Lower leg skin (tissue), 4 donors: ENCODE measurements at regions not wholly inside any gene's neighbourhood (a gene's known extent, or its start where the extent isn't known, plus 50 kb on each side); places are given as distances from the start of the nearest gene placed in this dataset.

Experiments
- DNase-seq, 2 donors: peaks; one replicate each; pipeline ENCODE4 v3.0.0-alpha.2; 2019; ENCODE audit warnings: low spot score in 2 of 2
- H3K4me3 ChIP-seq: fragments of 200-600 bp; sonication (generic); 2 replicates; pipeline ENCODE4 v1.5.1; 2017; ENCODE audit warnings: mild to moderate bottlenecking, low read depth; ENCODE audit not compliant: poor library complexity, severe bottlenecking
- CTCF ChIP-seq, 3 donors: fragments of 450-650 bp; IDR thresholded peaks; one replicate each; pipeline ENCODE4 v1.5.1; 2016; ENCODE audit warnings: antibody characterized with exemption in 3 of 3, mild to moderate bottlenecking in 3 of 3, moderate library complexity in 2 of 3
- POLR2A ChIP-seq, 2 donors: fragments of 450-650 bp; IDR thresholded peaks; one replicate each; pipeline ENCODE4 v1.6.1; 2016 to 2017; ENCODE audit warnings: antibody characterized with exemption in 2 of 2, mild to moderate bottlenecking in 1 of 2, moderate library complexity in 1 of 2
- WGBS, 2 donors: methylation state at CpG; one replicate each; pipeline ENCODE4 v1.1.5; 2018; 5-methylcytosine and 5-hydroxymethylcytosine counted together
- intact Hi-C: fragments of 100-400 bp; cut with DNase I; formaldehyde crosslinking; loops from one replicate; pipeline ENCODE4 v1.15.0; 2023; ENCODE audit warnings: low total_unique reads

GRCh38 chr7:117990834-117991233 is 117.6 kb upstream of the CTTNBP2 start:
- intact Hi-C loops = no loop called here
- no peak for TF ChIP-seq CTCF (IDR thresholded peaks at IDR 0.05)
- TF ChIP-seq POLR2A (IDR thresholded peaks at IDR 0.05) = no peak
- DNase-seq = no peak
- H3K4me3 ChIP-seq = no peak overlapping the region

GRCh38 chr7:117992635-117993376 is 119.6 kb upstream of the CTTNBP2 start:
- no peak for DNase-seq
- 72 to 82% methylated on average over 1 of the region's 1 CpG for WGBS, 2 donors
- TF ChIP-seq CTCF (IDR thresholded peaks at IDR 0.05) = no peak
- TF ChIP-seq POLR2A (IDR thresholded peaks at IDR 0.05) = no peak
- H3K4me3 ChIP-seq = no peak overlapping the region
- intact Hi-C loops = no loop called here

GRCh38 chr7:117993377-117994003 is 120.2 kb upstream of the CTTNBP2 start:
- DNase-seq = no peak
- H3K4me3 ChIP-seq = no peak overlapping the region
- intact Hi-C loops = no loop called here
- TF ChIP-seq POLR2A (IDR thresholded peaks at IDR 0.05) (no peak), CTCF (IDR thresholded peaks at IDR 0.05) (no peak)

GRCh38 chr7:117995850-117996650 is 122.8 kb upstream of the CTTNBP2 start:
- no peak for DNase-seq
- WGBS, 2 donors = 80 to 83% methylated on average over 8 of the region's 8 CpGs
- intact Hi-C loops = no loop called here
- TF ChIP-seq POLR2A (IDR thresholded peaks at IDR 0.05) (no peak), CTCF (IDR thresholded peaks at IDR 0.05) (no peak)
- H3K4me3 ChIP-seq = no peak overlapping the region

- TF ChIP-seq POLR2A (IDR thresholded peaks at IDR 0.05) = no peak
- no peak for TF ChIP-seq CTCF (IDR thresholded peaks at IDR 0.05)
- H3K4me3 ChIP-seq = no peak overlapping the region
- intact Hi-C loops = no loop called here
- WGBS, 2 donors = 52 to 60% methylated on average over 7 of the region's 7 CpGs
- no peak for DNase-seq
Observed at GRCh38 chr7:117997862-117998825, 124.9 kb upstream of the CTTNBP2 start.
